NK-92 (cell line): ENCODE measurements at regions not wholly inside any gene's neighbourhood (a gene's known extent, or its start where the extent isn't known, plus 50 kb on each side); places are given as distances from the start of the nearest gene placed in this dataset.

Experiments used
- DNase-seq: peaks from one replicate; lab custom pipeline; 2025; ENCODE audit not compliant: unreplicated experiment; lab: John Stamatoyannopoulos, UW

DNA sequence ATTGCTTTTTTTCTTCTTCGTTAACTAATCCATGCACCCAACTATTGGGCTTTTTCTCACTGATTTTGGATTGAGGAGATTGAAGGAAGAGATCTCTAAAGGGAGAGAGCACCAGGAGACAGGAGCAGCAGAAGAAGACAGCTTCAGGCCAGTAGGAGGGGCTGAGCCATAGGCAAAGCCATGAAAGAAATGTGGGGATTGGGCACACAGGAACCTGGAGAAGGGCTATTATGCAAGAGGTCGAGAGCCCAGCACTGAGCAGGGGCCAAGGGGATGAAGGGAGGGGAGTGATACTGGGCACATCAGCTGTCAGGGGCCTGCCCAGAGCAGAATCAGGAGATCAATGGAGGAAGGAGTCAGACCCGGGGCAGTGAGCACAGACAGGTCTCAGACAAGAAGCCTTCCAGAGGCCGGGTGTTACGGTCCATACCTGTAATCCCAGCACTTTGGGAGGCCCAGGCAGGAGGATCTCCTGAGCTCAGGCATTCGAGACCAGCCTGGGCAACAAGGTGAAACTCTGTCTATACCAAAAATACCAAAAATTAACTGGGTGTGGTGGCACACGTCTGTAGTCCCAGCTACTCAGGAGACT is 140.9 kb downstream of the BCOR start:
- no peak for DNase-seq

DNA sequence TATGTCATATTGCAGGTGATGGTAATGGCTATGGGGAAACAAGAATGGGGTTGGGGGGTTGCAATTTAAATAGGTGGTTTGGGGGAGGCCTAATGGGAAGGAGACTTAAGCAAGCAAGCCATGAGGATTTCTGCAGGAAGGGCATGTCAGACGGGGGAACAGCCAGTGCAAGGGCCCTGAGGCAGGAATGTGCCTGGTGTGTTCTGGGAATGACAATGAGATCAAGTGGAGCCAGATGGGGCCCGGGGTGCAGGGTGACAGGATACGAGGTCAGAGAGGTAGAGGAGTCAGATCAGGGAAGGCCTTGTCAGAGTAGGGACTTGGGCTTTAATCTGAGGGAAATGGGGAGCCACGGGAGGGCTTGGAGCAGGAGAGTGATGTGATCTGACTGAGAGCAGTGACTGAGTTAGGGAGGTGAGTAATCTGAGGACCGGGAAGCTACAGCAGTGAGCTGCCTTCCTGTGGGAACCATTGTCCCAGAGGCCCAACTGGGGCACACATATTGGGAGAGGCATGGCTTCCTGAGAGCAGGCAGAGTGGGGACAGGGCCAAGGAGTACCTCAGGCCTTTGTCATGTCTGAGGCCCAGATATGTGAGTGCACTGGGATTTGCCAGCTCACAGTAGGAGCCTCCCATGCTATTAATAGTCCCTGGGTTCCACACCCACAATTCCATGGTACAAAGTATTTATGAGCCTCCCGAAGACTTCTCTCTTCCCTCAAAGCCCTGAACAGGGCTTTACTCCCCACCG is 139.8 kb downstream of the BCOR start:
- DNase-seq, result no peak

GRCh38 chrX:39958850-39959249 is 138.9 kb downstream of the BCOR start:
- DNase-seq, result no peak

DNA sequence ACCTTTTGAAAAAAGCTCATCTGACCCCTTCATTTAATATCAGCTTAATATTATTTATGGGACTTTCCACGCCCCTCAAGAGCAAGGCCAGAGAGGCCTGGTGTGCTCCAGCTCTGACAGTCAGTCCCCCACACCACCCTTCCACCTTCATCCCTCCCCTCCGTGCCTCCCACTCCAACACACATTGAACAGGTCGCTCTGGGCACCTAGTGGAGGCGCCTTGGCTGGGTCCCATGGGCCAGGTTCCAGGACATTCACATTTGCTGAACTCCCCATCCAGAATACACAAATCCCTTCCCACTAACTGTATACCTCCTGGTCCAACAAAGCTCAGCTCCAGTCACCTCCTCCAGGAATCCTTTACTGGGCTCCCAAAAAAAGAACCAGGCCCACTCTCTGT is 137.5 kb downstream of the BCOR start:
- no peak for DNase-seq

GRCh38 chrX:39961441-39961840 is 136.3 kb downstream of the BCOR start:
- DNase-seq, result no peak

DNA sequence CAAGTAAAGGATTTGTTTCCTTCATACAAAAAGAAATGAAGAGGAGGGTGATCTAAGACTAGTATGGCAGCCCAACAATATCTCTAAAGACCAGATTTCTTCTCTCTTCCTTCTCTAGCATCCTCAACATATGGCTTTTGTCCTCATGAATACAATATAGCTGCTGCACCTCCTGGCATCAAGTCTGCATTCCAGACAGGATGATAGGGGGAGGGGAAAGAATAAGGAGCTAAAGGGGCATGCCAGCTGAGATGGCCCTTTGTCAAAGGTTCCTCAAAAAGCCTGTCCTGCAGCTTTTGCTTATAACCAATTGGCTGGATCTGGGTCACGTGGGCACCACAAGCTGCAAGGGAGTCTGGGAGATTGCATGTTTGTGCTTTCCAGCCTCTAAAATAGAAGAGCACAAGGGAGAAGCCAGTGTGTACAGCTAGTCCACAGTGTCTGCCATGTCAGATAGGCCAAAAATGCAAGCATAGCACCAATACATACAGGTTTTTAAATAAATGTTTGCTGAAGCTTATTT is 132.6 kb downstream of the BCOR start:
- no peak for DNase-seq

DNA sequence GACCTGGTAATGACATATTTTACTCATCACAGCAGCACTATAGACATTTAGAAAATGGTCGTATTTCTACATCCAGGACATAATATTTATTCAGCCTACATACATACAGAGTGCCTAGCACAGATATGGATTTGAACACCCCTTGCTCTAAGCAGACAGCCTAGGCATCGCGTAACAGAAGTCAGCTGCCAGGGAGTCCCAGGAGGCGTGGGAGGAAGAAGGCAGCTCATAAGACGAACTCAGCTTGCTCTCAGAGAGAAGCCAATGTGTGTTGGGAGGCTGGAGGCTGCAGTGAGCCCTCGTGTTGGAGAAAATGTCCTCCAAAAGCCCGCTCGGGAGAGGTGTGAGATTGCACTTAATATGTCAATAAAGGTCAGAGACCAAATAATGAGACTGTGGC is 131.6 kb downstream of the BCOR start:
- no peak for DNase-seq

DNA sequence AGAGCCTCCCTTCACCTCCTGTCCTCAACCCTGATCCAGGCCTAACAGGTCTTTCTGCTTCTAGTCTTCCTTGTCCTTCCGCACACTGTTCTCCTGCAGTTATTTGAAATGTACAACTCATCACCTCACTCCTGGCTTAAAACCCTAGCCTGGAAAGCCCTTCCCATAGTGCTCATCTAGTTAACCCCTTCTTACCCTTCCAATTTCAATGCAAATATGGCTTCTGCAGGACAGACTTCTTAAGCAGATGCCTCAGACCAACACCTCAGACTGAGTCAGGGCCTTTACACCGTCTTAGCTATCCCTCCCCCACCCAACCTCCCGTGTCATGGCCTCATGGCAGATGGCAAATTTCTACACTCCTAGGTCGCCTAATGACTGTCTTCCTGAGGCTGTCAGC is 130.4 kb downstream of the BCOR start:
- DNase-seq, result no peak

DNA sequence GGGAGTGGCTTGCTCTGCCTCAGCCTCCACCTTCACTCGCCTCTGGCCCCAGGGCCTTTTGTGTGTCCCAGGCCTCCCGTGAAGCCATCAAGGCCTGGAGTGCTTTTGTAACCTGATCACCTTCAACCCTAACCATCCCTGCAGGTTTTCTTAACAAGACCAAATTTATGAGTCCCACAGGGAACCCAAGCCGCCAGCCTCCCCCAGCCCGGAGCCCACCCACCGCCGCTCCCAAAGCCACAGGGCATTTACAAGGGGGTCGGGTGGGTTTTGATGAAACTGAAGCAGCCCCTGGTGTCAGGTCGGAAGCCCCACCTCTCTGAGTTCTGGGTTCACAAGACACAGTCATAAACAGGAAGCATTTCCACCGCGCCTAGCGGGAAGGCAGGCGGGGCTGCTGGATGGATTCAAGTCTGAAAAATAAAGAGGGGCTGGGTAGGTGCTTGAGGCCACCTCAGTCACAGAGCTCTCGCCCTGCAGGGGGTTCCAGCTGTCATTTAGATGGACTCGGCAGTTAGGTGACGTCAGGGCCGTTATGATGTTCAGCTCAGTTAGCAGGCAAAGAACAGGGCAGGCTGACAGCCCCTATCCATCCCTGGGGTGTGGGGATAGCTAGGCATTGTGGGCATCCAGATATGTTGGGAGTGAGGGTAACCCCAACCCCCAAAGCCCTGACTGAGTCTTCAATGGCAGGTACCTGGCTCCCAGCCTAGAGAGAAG is 128.5 kb downstream of the BCOR start:
- no peak for DNase-seq

DNA sequence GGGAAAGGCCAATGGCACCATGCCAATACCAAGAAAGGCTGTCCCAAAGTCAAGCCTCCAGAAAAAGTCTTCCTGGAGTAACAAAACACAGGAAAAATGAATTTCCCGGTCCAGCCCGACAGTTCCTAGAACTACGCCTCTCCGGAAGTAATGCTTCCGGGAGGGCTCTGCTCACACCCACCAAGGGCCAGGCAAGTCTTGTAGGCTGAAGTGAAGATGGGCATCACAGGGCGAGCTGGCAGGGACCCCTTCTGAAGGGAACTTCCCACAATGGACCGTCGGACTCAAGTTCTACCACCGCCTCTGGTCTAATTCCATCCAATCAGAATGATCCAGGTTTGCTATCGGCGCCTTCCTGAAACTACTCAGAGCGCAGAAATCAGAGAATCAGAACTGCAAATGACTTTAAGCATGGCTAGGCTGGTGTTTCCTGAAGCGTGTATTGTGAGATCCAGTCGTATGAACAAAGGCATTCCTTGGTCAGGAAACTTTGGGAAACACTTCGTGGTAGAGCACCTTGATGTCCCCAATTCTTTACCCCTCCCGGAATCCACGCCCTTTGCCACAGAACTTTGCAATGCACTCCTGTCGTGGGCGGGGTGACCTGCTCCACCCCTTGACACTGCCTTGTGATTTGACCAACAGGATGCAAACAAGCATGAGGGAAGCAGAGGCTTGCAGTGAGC is 127.8 kb downstream of the BCOR start:
- no peak for DNase-seq

GRCh38 chrX:39971760-39972159 is 126.0 kb downstream of the BCOR start:
- DNase-seq, result no peak

DNA sequence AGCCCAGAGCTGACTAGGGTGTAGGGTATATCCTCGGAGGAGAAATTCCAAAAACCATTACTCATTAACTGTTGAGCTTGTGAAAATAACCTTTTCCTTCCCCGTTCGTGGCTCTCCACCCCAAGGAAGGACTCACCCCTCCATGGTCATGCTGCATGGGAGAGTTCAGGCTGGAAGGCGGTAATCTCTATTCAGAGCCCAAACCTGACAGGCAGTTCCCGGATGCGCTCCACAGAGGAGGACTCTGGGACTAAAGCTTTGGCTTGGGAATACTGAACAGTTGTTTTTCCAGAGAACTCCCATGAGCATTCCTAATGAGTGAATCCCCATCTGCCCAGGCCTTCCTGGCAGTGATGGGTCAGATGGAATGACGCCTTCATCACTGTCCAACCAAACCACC is 125.4 kb downstream of the BCOR start:
- no peak for DNase-seq

DNA sequence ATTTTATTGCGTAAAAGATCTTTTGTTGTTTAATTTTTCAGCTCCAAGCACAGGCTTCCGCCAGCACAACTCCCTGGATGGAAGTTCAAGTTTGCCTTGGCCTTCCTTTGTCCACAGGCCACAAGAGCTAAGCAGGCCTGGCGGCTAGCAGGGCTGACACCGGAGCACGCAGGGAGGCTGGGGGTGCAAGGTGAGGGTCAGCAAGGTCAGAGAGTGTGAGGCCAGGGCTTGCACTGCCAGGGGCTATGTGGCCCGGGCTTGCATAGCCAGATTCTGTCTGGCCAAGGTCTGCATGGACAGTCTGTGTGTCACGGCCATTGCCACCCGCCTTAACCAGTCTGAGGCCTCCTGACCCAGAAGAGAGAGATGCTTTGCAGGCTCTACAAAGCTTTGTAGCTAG is 123.9 kb downstream of the BCOR start:
- no peak for DNase-seq

DNA sequence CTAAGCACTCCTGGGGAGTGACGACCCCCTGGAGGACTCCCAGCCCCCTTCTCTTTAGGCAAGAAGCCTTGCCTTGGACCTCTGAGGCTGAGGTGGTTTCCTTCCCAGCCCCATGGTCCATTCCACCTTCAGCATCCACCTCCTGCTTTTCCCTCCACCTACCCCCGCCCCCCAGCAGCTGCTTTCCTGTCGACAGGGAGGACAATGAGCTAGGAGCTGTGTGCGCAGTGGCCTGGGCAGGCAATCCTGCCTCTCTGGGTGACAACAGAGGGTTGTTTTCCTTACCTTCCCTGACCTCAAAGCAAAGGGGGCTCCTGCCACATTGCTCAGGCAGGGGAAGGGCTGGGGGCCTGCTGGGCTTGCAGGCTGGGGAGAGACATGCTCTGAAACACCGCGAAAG is 123.5 kb downstream of the BCOR start:
- DNase-seq, result no peak

- DNase-seq, result no peak
Observed at GRCh38 chrX:39975101-39975925, 122.4 kb downstream of the BCOR start.

DNA sequence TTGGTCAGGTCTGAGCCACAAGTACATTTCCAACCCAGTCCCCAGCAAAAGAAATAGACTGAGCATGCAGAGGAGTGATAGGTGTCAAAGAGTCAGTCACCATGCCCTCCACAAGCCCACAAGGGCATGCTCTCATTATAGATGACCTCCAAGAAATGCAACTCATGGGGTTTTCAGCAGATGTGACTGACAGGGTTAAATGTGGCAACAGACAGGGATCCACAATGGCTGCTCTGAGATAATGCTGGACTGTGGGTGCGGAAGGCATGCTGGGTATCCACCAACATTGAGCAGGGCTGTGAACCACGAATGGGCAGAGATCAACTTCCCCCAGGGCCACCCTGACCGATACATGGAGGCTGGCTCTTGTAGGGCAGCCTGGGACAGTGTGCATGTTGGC is 115.8 kb downstream of the BCOR start:
- DNase-seq, result no peak

- DNase-seq, result no peak
Observed at GRCh38 chrX:39982948-39983347, 114.8 kb downstream of the BCOR start.

DNA sequence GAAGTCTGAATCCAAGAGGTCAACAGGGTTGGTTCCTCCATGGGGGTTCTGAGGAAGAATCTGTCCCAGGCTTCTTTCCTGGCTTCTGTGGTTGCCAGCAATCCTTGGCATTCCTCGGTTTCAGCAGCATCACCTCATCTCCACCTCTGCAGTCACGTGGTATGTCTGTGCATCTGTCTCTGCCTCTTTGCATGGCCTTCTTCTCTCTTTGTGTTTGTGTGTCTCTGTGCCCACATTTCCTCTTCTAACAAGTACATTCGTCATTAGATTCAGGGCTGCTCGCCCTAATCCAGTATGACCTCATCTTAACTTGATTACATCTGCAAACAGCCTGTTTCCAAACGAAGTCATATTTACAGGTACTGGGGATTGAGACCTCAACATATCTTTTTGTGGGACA is 114.0 kb downstream of the BCOR start:
- no peak for DNase-seq

GRCh38 chrX:39984191-39984956 is 113.4 kb downstream of the BCOR start:
- DNase-seq, result no peak

- DNase-seq, result no peak
Observed at GRCh38 chrX:39985071-39985470, 112.7 kb downstream of the BCOR start.
